ENCODE measurements at regions not wholly inside any gene's neighbourhood (a gene's known extent, or its start where the extent isn't known, plus 50 kb on each side); places are given as distances from the start of the nearest gene placed in this dataset.

DNA sequence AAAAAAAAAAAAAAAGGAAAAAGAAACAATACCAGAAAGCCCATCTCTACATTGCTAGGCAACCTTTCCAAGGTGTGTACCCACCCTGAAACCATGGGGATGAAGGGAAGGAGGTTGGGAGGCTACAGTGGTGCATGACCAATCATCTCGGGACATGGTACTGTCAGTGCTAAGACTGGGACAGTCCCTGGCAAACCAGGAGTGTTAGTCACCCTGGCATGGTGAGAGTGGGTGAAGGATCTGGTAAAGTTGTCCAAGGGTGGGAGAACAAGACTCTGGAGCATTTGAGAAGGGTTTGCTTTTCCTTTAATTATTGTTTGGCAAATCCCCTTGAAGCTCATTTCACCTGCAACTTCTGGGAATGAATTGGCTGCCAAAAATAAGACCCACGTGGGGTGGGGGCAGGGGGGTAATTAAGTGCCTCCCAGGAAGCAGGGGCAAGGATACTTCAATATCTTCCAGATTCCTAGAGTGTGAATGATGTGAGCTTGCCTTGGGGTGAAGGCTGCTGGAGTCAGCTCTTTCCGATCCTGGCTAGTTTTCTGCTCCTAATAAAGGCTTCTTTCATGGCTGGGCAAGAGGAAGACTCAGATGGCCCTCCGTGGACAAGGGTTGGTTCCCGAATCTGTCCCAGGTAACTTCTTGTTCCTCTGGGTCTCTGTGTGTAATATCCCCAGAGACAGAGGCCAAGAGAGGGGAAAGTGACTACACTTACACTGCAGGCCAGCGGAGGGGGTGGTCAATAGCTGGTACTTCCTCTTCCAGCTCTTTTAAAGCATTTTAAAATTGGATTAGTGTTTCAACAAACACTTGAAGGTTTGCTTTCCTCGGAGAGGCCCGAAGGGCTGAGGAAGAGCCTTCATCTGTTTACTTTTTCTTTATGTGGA lies 61.6 kb upstream of the SPRY4 start:
- Histone ChIP-seq H3K27ac (ENCODE audit: low read length) (no peak overlapping the region), H3K4me3 (ENCODE audit: low read length) (no peak overlapping the region), H3F3A (ENCODE audit: insufficient read depth, low read length, poor library complexity, severe bottlenecking) (no peaks in the 10 kb centered on the region), H3K79me2 (replicated peaks; ENCODE audit: insufficient read depth, low read length) (no peaks in the 10 kb centered on the region), H4K20me1 (ENCODE audit: insufficient read depth) (no peaks in the 10 kb centered on the region), H3K27me3 (ENCODE audit: insufficient read depth, low read depth, low read length) (no peaks in the 10 kb centered on the region), H3K36me3 (ENCODE audit: insufficient read depth, low read length) (no peaks in the 10 kb centered on the region), H2AFZ (ENCODE audit: low read depth, low read length) (no peak overlapping the region), H3K9ac (ENCODE audit: low read length) (no peak overlapping the region), H3K4me2 (ENCODE audit: low read length) (no peak overlapping the region), H3K9me2 (ENCODE audit: insufficient read depth, low read length) (no peaks in the 10 kb centered on the region), H3K9me3 (ENCODE audit: low read length) (no peaks in the 10 kb centered on the region)
- TF ChIP-seq EP300 (conservative IDR thresholded peaks at IDR 0.05; ENCODE audit: poor library complexity, severe bottlenecking): no peak
- no peak for TF ChIP-seq CTCF (IDR thresholded peaks at IDR 0.05; ENCODE audit: poor library complexity, severe bottlenecking)
- no peak for TF ChIP-seq MXI1 (conservative IDR thresholded peaks at IDR 0.05; ENCODE audit: poor library complexity, severe bottlenecking)
- TF ChIP-seq POLR2AphosphoS5 (IDR thresholded peaks at IDR 0.05): no peak
- no peak for TF ChIP-seq SMC3 (conservative IDR thresholded peaks at IDR 0.05; ENCODE audit: poor library complexity)
- no peak for TF ChIP-seq REST (IDR thresholded peaks at IDR 0.05; ENCODE audit: borderline replicate concordance)
- no peak for TF ChIP-seq TAF1 (IDR thresholded peaks at IDR 0.05; ENCODE audit: low read depth)
- TF ChIP-seq RAD21 (conservative IDR thresholded peaks at IDR 0.05): no peak
- TF ChIP-seq EZH2 (IDR thresholded peaks at IDR 0.05; ENCODE audit: borderline replicate concordance, insufficient read depth, low read length, poor library complexity, severe bottlenecking): no peak

DNA sequence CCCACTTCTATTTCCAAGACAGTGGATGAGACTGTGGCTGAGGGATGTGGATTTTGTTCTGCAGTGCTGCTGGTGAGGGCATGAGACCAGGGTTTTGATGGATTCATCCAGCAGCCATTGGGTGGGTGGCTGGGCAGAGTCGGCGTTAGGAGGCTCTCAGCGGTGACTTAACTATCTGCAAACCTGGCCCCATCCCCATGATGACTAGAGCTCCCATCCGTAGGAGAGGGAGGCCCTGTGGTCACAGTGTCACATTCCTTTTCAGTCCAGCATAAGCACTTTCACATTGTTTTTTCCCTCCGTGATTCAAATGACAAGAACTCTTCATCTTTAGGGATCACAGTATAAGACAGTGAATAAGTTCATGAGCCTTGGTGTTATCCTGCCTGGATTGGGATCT lies 60.4 kb upstream of the SPRY4 start:
- no peaks in the 10 kb centered on the region for H3F3A ChIP-seq (ENCODE audit: insufficient read depth, low read length, poor library complexity, severe bottlenecking)
- no peak for TF ChIP-seq MXI1 (conservative IDR thresholded peaks at IDR 0.05; ENCODE audit: poor library complexity, severe bottlenecking)
- no peak for TF ChIP-seq TAF1 (IDR thresholded peaks at IDR 0.05; ENCODE audit: low read depth)
- no peak for TF ChIP-seq RAD21 (conservative IDR thresholded peaks at IDR 0.05)
- TF ChIP-seq POLR2AphosphoS5 (IDR thresholded peaks at IDR 0.05): no peak
- TF ChIP-seq SMC3 (conservative IDR thresholded peaks at IDR 0.05; ENCODE audit: poor library complexity): no peak
- TF ChIP-seq CTCF (IDR thresholded peaks at IDR 0.05; ENCODE audit: poor library complexity, severe bottlenecking): no peak
- TF ChIP-seq EZH2 (IDR thresholded peaks at IDR 0.05; ENCODE audit: borderline replicate concordance, insufficient read depth, low read length, poor library complexity, severe bottlenecking): no peak
- no peak for TF ChIP-seq REST (IDR thresholded peaks at IDR 0.05; ENCODE audit: borderline replicate concordance)
- no peak for TF ChIP-seq EP300 (conservative IDR thresholded peaks at IDR 0.05; ENCODE audit: poor library complexity, severe bottlenecking)
- H3K9me3 ChIP-seq (ENCODE audit: low read length): no peaks in the 10 kb centered on the region
- H3K4me3 ChIP-seq (ENCODE audit: low read length): no peak overlapping the region
- H4K20me1 ChIP-seq (ENCODE audit: insufficient read depth): no peaks in the 10 kb centered on the region
- no peaks in the 10 kb centered on the region for H3K9me2 ChIP-seq (ENCODE audit: insufficient read depth, low read length)
- no peak overlapping the region for H3K27ac ChIP-seq (ENCODE audit: low read length)
- no peak overlapping the region for H3K9ac ChIP-seq (ENCODE audit: low read length)
- no peak overlapping the region for H2AFZ ChIP-seq (ENCODE audit: low read depth, low read length)
- no peaks in the 10 kb centered on the region for H3K27me3 ChIP-seq (ENCODE audit: insufficient read depth, low read depth, low read length)
- H3K79me2 ChIP-seq (replicated peaks; ENCODE audit: insufficient read depth, low read length): no peaks in the 10 kb centered on the region
- no peaks in the 10 kb centered on the region for H3K36me3 ChIP-seq (ENCODE audit: insufficient read depth, low read length)
- no peak overlapping the region for H3K4me2 ChIP-seq (ENCODE audit: low read length)

All from neural cell (in vitro differentiated cells).